ENCODE measurements at regions not wholly inside any gene's neighbourhood (a gene's known extent, or its start where the extent isn't known, plus 50 kb on each side); places are given as distances from the start of the nearest gene placed in this dataset.

DNA sequence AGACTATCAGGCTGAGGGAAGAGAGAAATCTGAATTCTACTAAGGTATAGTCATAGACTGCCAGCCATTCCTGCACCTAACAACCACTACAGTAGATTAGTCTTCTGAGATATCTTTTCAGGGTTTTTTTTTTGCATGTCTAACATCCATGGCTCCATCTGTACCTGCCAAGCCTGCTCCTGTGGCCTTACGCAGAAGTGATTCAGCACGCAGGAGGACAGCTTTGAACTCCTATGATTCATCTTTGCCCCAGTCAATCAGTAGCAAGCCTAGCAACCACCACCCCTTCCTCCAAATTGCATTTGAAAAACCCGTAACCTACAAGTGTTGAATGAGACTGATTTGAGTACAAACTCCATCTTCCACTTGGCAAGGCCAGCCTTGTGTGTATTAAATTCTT, 520.7 kb upstream of the HS3ST1 start:
- TF ChIP-seq, protein P1, sequence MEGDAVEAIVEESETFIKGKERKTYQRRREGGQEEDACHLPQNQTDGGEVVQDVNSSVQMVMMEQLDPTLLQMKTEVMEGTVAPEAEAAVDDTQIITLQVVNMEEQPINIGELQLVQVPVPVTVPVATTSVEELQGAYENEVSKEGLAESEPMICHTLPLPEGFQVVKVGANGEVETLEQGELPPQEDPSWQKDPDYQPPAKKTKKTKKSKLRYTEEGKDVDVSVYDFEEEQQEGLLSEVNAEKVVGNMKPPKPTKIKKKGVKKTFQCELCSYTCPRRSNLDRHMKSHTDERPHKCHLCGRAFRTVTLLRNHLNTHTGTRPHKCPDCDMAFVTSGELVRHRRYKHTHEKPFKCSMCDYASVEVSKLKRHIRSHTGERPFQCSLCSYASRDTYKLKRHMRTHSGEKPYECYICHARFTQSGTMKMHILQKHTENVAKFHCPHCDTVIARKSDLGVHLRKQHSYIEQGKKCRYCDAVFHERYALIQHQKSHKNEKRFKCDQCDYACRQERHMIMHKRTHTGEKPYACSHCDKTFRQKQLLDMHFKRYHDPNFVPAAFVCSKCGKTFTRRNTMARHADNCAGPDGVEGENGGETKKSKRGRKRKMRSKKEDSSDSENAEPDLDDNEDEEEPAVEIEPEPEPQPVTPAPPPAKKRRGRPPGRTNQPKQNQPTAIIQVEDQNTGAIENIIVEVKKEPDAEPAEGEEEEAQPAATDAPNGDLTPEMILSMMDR (optimal IDR thresholded peaks at IDR 0.05 in 1 of 3, IDR thresholded peaks at IDR 0.05 in 1 of 3, conservative IDR thresholded peaks at IDR 0.05 in 1 of 3; ENCODE audit: extremely low read depth in 1 of 3, insufficient read depth in 2 of 3, low read length in 3 of 3) = no peak
- TF ChIP-seq EZH2 (IDR thresholded peaks at IDR 0.05; ENCODE audit: low read length) = no peak

All from keratinocyte (primary cell).